ENCODE measurements at regions not wholly inside any gene's neighbourhood (a gene's known extent, or its start where the extent isn't known, plus 50 kb on each side); places are given as distances from the start of the nearest gene placed in this dataset.

- H4K5ac ChIP-seq (ENCODE audit: insufficient read length, low read depth, low read length): no peak overlapping the region
- H3K4me1 ChIP-seq (ENCODE audit: insufficient read depth, low read length): peaks cover 2% of the 10 kb centered on the region; the same call in 1 of the 2 replicates
- no peak overlapping the region for H3K4me2 ChIP-seq (ENCODE audit: insufficient read depth, insufficient read length, low read length)
- no peak overlapping the region for H2AFZ ChIP-seq (ENCODE audit: low read length)
- H4K20me1 ChIP-seq (ENCODE audit: control insufficient read depth, insufficient read depth, insufficient read length): peaks cover 2% of the 10 kb centered on the region
- no peak overlapping the region for H3K14ac ChIP-seq (ENCODE audit: insufficient read depth, low read length)
- TF ChIP-seq CTCF (conservative IDR thresholded peaks at IDR 0.05): no peak
- no peaks in the 10 kb centered on the region for H3K23me2 ChIP-seq (ENCODE audit: insufficient read length, low read depth, low read length, poor library complexity, severe bottlenecking)
- no peak overlapping the region for H3T11ph ChIP-seq (ENCODE audit: low read length)
- H3K56ac ChIP-seq (ENCODE audit: insufficient read length, low read depth, low read length): no peak overlapping the region
- no peaks in the 10 kb centered on the region for H3K27me3 ChIP-seq (ENCODE audit: insufficient read depth, low read length)
- no peak overlapping the region for H4K8ac ChIP-seq (replicated peaks; ENCODE audit: insufficient read length, low read depth, low read length)
- no peak overlapping the region for H2AK5ac ChIP-seq (ENCODE audit: insufficient read length, low read length)
- H3K79me1 ChIP-seq (ENCODE audit: insufficient read depth, low read depth, low read length, poor library complexity, severe bottlenecking): no peaks in the 10 kb centered on the region
- H3K27ac ChIP-seq (ENCODE audit: insufficient read length, low read depth, low read length): no peak overlapping the region
- H2BK120ac ChIP-seq (ENCODE audit: low read depth, low read length, poor library complexity, severe bottlenecking): no peak overlapping the region
- no peak overlapping the region for H2BK15ac ChIP-seq (ENCODE audit: low read depth, low read length)
- H3K9me3 ChIP-seq (ENCODE audit: control insufficient read depth, low read depth, low read length): no peaks in the 10 kb centered on the region
- H3K23ac ChIP-seq (ENCODE audit: insufficient read length, low read depth, low read length): no peak overlapping the region
- Mint-ChIP-seq H3K27ac (no peak overlapping the region), H3K9me3 (0 out of 5 replicates have a peak, but pooled peaks cover 0 to 5% of the 10 kb centered on the region in 2 experiments), H3K36me3 (ENCODE audit: insufficient read depth in 1 of 3, low read depth in 3 of 3) (no peaks in the 10 kb centered on the region), H3K4me1 (peaks cover 8% of the 10 kb centered on the region in 2 experiments), H3K27me3 (ENCODE audit: low read depth) (no peaks in the 10 kb centered on the region; the same call in 1 of the 2 replicates), H3K4me3 (no peak overlapping the region)
- DNase-seq: no peak
- WGBS (ENCODE audit: extremely low coverage, insufficient read length, low lambda C conversion rate): no CpG with 5 or more reads among the region's 5 CpGs
- H3K79me2 ChIP-seq (ENCODE audit: insufficient read depth, low read length): no peaks in the 10 kb centered on the region
- H3K9ac ChIP-seq (ENCODE audit: extremely low read depth, insufficient read length, low read length): no peak overlapping the region
- no peak overlapping the region for H2BK12ac ChIP-seq (ENCODE audit: insufficient read length, low read depth, low read length)
- no peak overlapping the region for H3K18ac ChIP-seq (ENCODE audit: insufficient read length, low read depth, low read length)
- H2BK5ac ChIP-seq (ENCODE audit: insufficient read length, low read length): no peak overlapping the region
- H2BK20ac ChIP-seq (ENCODE audit: low read depth, low read length, poor library complexity, severe bottlenecking): no peak overlapping the region
- no peak overlapping the region for H4K91ac ChIP-seq (ENCODE audit: insufficient read length, low read depth, low read length)
- H3K4ac ChIP-seq (ENCODE audit: low read depth, low read length): no peak overlapping the region
Observed at GRCh38 chr6:6870921-6871320, 236.8 kb upstream of the RREB1 start.
